Rectal smooth muscle tissue (tissue), 1 donor: ENCODE measurements at regions not wholly inside any gene's neighbourhood (a gene's known extent, or its start where the extent isn't known, plus 50 kb on each side); places are given as distances from the start of the nearest gene placed in this dataset.

Experiments
- H3K27ac ChIP-seq: one replicate; pipeline ENCODE4 v1.7.0; 2013; ENCODE audit warnings: low read depth, low read length, inconsistent platforms
- H3K27me3 ChIP-seq: one replicate; pipeline ENCODE4 v1.7.0; 2013; ENCODE audit warnings: low read length; ENCODE audit not compliant: control insufficient read depth, insufficient read depth
- H3K36me3 ChIP-seq: one replicate; pipeline ENCODE4 v1.7.0; 2013; ENCODE audit warnings: low read length; ENCODE audit not compliant: control insufficient read depth, insufficient read depth
- H3K4me1 ChIP-seq: one replicate; pipeline ENCODE4 v1.7.0; 2013; ENCODE audit warnings: low read length; ENCODE audit not compliant: control insufficient read depth, insufficient read depth
- H3K4me3 ChIP-seq: one replicate; pipeline ENCODE4 v1.7.0; 2013; ENCODE audit warnings: low read length
- H3K9ac ChIP-seq: one replicate; pipeline ENCODE4 v1.7.0; 2013; ENCODE audit warnings: low read length

DNA sequence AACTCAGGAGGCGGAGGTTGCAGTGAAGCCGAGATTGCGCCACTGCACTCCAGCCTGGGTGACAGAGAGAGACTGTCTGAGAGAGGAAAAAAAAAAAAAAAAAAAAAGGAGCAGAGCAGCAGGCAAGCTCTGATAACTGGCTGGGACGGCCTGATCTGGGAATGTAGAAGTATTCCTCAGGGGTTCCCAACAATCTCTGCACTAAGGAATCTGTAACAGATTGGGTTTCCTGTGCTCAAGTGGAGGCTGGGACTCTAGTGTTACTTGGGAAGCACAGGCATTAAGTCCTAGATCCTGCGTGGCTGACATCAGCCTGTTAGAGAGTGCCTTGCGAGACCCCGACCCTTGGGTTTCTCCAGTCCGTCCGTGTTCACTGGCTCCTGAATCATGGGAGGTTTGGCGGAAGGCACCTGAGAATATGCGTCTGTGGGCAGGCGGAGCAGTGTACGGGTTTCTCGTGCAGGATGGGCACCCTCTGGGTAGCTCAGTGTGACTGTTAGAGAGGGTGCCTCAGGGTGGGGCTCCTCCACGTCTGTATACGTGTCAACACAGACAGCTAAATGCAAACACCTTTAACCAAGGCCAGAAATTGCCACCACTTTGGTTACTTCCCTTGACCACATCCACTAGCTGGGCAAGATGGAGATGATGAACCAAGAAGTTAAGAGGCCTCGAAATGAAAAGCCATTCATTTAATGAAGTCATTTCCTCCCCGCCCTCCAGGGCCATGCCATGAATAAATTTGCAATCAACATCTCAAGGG, 174.9 kb upstream of the RPL38 start:
- H3K36me3 ChIP-seq, result no peaks in the 10 kb centered on the region
- no peak overlapping the region for H3K4me3 ChIP-seq
- peaks cover 3% of the 10 kb centered on the region for H3K27me3 ChIP-seq
- no peaks in the 10 kb centered on the region for H3K4me1 ChIP-seq
- H3K27ac ChIP-seq, result no peak overlapping the region
- no peak overlapping the region for H3K9ac ChIP-seq

DNA sequence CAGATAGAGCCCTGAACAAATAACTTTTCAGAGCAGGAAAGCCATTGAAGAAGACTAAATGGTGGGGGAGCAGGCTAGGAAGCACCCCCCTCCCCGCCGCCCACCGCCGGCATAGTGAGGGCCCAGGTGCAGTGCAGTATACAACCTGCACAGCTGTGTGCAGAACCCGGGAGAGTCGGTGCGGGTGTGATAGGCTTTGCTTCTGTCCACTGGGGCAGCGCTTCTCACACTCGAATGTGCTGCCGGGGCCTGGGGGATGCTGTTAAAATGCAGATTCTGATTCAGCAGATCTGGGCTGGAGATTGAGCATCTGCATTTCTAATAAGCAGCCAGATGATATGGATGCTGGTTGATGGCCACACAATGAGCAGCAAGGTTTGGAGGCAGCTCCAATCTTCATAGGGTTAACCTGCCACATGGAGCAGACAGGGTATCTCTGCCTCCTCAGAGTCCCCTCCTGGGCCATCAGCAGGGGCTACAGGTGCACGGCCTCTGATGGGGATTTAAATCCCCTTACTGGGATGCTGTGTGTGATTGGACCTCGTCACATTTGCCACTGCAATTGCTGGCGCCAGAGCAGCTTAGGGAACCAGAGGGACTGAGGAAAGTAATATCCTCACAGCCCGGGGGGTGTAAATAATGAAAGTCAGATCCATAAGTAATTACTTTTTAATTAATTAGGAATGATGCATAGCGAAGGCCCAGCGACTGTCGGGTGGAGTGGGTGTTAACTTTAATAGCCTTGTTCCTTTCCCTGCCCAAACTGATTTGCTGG, 172.0 kb upstream of the RPL38 start:
- peaks cover 3% of the 10 kb centered on the region for H3K27me3 ChIP-seq
- H3K4me3 ChIP-seq, result no peak overlapping the region
- no peak overlapping the region for H3K9ac ChIP-seq
- no peak overlapping the region for H3K27ac ChIP-seq
- H3K4me1 ChIP-seq, result no peaks in the 10 kb centered on the region
- no peaks in the 10 kb centered on the region for H3K36me3 ChIP-seq

DNA sequence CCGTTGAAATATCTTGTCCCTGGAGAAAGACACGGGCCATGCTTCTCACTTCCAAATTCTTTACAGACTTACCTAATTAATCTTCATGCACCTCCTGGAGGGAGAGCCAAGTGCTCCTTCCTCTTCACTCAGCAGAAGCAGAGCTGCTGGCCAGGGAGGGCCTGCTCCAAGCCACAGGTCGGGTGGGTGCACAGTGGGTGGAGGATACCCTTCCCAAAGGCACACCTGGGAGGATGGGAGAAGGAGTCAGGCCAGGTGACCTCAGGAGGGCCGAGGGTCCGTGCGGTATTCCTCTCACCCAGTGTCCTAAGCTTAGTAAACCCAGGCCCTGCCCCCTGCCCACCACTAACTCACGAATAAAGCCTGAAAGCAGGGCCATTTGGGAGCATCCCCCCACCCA, 171.3 kb upstream of the RPL38 start:
- Histone ChIP-seq H3K36me3 (no peaks in the 10 kb centered on the region), H3K4me1 (no peaks in the 10 kb centered on the region), H3K9ac (no peak overlapping the region), H3K4me3 (no peak overlapping the region), H3K27me3 (peaks cover 3% of the 10 kb centered on the region), H3K27ac (no peak overlapping the region)

DNA sequence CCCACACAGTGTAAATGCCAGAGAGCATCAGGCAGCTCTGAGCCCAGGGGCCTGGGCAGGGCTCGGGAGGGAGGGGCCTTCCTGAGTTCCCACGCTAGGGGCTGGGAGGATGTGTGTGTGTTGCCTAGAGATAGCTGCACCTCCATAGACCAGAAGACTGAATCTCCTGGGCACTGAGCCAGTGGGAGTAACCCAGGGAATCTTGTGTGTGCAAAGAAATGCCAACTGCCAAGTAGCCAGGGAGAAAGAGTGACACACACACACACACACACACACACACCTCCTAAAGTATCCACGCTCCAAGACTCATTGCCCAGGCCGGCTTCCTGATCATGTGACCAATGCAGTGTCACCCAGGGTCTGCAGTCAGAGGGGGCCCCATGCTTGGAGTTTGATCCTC, 166.2 kb upstream of the RPL38 start:
- Histone ChIP-seq H3K9ac (no peak overlapping the region), H3K27ac (no peak overlapping the region), H3K4me1 (no peaks in the 10 kb centered on the region), H3K27me3 (no peaks in the 10 kb centered on the region), H3K36me3 (no peaks in the 10 kb centered on the region), H3K4me3 (no peak overlapping the region)

DNA sequence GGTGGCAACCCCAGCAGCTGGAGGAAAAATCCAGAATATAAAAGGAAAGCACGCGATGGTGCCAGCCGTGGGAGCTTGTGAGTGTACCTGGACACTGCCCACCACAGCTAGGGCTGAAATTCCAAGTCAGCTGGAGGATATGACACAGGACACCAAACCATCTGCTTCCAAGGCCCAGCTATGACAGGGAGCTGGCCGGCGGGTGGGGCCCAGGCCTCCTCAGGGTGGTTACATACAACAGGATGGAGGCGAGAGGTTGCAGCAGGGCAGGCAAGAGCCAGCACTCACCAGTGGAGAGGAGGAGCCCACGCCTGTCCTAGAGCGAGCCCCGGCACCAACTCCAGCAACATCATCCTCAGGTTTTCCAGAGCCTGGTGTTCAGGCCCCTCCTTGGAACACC, 163.2 kb upstream of the RPL38 start:
- no peak overlapping the region for H3K27ac ChIP-seq
- H3K9ac ChIP-seq, result no peak overlapping the region
- H3K27me3 ChIP-seq, result no peaks in the 10 kb centered on the region
- no peaks in the 10 kb centered on the region for H3K36me3 ChIP-seq
- H3K4me1 ChIP-seq, result no peaks in the 10 kb centered on the region
- no peak overlapping the region for H3K4me3 ChIP-seq

DNA sequence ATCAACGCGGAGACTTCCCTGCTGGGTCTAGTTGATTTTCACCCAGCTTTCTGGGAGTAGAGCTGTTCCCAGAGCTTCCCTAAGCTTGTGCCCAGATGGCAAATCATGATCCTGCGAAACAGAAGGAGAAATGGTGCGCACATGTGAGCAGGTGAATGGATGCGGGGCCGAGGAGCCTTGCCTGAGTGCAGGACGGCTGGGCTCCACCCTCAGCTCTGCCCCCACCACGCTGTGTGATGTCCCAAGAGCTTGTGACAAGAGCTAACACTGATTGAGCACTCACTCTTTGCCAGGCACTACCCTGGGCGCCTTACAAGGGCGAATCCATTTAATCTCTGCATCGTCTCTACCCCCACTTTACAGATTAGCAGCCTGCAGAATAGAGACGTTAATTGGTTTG, 162.7 kb upstream of the RPL38 start:
- Histone ChIP-seq H3K27ac (no peak overlapping the region), H3K9ac (no peak overlapping the region)

DNA sequence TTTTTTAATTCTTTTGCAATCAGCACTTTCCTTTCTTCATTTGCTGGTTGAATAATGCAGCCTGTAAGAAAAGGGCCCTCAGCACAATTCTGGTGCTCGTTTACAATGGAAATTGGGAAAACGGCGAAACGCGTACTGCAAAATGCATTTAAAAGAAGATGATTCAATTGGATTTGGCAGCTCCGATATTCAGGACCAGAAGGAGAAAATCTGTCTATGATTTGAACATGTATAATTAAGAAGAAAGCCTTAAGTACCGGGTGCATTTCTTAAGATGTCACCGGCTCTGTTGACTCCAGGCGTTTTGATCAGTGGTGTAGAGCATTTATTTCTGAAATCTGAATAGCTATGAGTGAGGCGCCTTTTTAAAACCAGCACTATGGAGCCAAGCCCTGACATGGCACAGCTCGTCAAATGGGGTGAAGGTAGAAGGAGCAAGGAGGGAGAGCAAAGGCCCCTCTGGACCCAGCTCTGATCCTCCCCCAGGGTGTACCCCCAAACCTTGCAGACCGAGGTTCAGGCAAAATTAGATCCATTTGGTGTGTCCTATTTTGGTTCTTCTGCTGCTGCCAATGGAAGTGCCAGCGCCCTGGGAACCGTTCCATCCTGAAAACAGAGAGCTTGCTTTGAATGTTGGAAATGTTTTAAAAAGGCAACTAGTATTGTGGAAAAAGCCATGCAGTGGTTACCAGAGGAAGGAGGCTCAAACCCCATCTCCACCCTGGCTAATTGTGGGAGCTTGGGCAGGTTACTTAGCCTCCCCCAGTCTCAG, 161.4 kb upstream of the RPL38 start:
- H3K27me3 ChIP-seq, result no peaks in the 10 kb centered on the region
- H3K4me3 ChIP-seq, result no peak overlapping the region
- H3K36me3 ChIP-seq, result no peaks in the 10 kb centered on the region
- H3K27ac ChIP-seq, result no peak overlapping the region
- H3K9ac ChIP-seq, result no peak overlapping the region
- no peaks in the 10 kb centered on the region for H3K4me1 ChIP-seq

More for the DNA sequence above, 162.7 kb upstream of the RPL38 start:
- Histone ChIP-seq H3K4me1 (no peaks in the 10 kb centered on the region), H3K36me3 (no peaks in the 10 kb centered on the region), H3K4me3 (no peak overlapping the region), H3K27me3 (no peaks in the 10 kb centered on the region)

DNA sequence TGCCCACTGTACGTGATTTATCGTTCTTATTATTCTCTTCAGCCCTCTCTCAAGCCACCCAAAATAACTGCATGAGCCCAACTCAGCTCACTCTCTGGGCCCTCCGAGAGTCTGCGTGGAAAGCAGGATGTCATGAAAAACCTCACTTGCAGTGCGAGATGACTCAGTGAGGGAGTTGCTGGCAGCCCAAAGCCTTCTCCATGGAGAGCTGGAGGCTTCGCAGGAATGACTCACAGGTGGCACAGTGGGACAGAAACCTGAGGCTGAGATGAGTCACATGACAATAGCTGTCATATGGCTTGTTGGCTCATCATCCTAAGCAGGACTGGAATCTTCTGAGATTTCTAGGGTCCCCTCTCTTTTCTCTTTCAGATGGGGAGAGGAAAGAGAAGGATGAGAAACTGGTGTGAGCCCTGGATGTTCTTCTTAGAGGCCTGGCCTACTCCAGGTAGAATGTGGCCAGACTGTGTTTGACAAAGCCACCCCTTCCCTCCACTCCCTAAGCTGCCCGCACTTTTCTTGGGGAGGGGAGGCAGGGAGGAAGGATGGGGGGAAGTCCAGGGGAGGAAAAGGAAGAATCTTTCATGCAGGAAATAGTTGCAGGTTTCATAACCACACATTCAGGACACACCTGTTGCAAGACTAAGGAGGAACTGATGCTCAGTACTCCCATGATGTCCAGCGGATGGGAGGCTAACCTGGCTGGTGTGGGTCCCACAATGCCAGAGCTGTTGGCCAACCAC, 160.6 kb upstream of the RPL38 start:
- Histone ChIP-seq H3K36me3 (no peaks in the 10 kb centered on the region), H3K27me3 (no peaks in the 10 kb centered on the region), H3K27ac (no peak overlapping the region), H3K4me3 (no peak overlapping the region), H3K9ac (no peak overlapping the region), H3K4me1 (no peaks in the 10 kb centered on the region)

DNA sequence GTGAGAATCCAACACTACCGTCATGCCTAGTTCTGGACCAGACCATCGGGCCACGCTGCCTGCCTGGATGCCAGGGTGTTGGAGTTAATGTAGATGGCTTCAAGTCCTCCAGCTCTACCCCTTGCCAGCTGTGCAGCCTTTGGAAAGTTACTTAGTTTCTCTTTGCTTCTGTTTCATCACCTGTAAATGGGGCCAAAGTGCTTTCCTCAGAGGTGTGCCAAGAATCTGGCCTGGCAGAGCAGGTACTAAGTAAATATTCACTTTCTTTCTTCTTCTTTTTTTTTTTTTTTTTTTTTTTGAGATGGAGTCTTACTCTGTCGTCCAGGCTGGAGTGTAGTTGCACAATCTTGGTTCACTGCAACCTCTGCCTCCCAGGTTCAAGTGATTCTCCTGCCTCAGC, 159.5 kb upstream of the RPL38 start:
- H3K4me3 ChIP-seq, result no peak overlapping the region
- no peaks in the 10 kb centered on the region for H3K36me3 ChIP-seq
- H3K27me3 ChIP-seq, result no peaks in the 10 kb centered on the region
- H3K4me1 ChIP-seq, result no peaks in the 10 kb centered on the region
- no peak overlapping the region for H3K9ac ChIP-seq
- no peak overlapping the region for H3K27ac ChIP-seq

DNA sequence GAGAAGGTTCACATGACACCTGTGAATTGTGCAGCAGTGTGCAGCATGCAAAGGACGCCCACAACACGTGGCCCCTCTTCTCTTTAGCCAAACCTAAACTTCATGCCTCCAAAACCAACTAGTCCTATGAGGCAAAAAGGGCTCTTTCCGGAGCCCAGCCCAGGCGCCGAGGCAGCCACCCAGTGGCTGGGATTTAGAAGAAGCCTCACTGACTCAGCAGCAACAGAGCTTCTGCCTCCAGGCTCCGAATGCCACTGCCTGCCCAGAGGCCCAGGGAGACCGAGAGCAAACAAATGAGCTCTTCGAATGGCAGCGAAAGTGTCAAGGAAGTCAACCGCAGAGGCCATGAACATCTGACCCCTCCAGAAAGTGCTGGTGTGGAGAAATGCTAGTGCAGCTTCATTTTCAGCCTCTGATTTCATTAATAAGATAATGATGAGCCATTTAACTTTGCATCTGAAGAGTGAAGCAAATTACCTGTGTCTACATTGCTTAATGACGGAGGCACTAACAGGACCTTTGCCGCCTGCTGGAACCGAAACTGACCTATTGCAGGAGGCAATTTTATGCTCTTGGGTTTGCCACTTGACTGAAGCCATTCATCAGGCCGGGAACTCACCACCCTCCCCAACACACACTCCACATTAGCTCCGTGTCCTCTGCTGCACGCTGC, 157.7 kb upstream of the RPL38 start:
- Histone ChIP-seq H3K27ac (no peak overlapping the region), H3K4me3 (no peak overlapping the region), H3K36me3 (no peaks in the 10 kb centered on the region), H3K4me1 (no peaks in the 10 kb centered on the region), H3K9ac (no peak overlapping the region), H3K27me3 (no peaks in the 10 kb centered on the region)

DNA sequence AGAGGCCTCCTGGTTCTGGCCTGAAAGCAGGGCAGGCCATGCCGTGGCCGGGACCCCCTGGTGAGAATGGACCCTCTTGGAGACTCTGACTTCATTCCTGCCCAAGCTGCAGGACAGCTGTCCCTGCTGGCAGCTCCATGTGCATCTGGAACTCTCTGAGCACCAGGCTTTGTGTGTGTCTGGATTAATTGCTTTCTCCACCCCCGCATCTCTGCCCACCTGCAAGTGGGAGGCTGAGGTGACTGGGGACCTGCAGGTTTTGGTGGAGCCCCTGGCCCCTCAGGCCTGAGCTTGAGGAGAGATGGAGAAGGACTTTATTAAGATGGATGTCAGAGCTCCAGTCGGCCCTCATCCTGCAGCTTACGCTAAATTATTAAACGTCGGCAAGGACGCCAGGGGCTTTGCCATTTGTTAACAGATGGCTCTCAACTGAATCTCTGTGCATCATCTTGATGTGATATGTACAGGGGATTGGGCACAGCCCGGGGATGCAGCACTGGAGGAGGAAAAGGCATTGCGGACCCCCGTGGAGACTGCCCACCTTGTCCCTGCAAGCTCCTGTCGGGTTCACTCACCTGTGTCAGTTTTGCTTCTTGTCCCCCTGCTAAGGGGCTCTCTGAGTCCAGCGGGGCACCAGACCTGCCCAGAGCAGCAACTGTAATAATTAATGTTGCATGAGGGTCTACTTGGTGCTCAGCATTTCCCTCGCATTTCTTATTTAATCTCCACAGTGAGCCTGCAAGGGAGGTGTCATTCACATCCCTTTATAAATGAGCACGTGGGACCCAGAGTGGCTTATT, 154.1 kb upstream of the RPL38 start:
- no peak overlapping the region for H3K9ac ChIP-seq
- H3K4me1 ChIP-seq, result no peaks in the 10 kb centered on the region
- H3K27me3 ChIP-seq, result no peaks in the 10 kb centered on the region
- no peaks in the 10 kb centered on the region for H3K36me3 ChIP-seq
- no peak overlapping the region for H3K27ac ChIP-seq
- H3K4me3 ChIP-seq, result no peak overlapping the region
